ENCODE measurements at regions not wholly inside any gene's neighbourhood (a gene's known extent, or its start where the extent isn't known, plus 50 kb on each side); places are given as distances from the start of the nearest gene placed in this dataset.
"Not testable (repeated sequence)": the region's sequence is repeated elsewhere in the genome, so short reads cannot be mapped to it uniquely, and the experiment has no call there.

- not testable (repeated sequence) for DNase-seq (ENCODE audit: low read depth, low spot score)
Measured at GRCh38 chrX:141520750-141521149, 63.8 kb downstream of the SPANXA1 start.

GRCh38 chrX:141475788-141476187, 108.8 kb downstream of the SPANXA1 start:
- not testable (repeated sequence) for DNase-seq (ENCODE audit: low read depth, low spot score)

DNA sequence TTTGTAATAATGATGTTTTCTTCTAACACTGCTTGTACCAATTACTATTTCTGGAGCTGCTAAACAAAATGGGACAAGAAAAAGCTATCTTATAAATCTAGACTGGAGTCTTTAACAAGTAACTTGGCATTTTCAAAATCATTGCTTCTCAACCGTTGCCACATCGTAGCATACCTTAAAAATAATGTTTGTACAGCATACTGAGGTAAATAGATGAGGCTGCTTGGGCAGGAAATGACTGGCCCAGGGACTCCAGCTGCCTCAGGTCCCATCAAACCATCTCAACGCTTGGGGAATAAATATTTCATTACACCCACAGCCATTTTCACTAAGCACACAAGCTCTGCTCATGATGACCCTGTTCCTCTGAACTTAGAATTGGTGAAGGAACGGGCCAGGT, 115.1 kb downstream of the SPANXA1 start:
- no peak for DNase-seq (ENCODE audit: low read depth, low spot score)

GRCh38 chrX:141468940-141469339, 115.6 kb downstream of the SPANXA1 start:
- no peak for DNase-seq (ENCODE audit: low read depth, low spot score)

DNA sequence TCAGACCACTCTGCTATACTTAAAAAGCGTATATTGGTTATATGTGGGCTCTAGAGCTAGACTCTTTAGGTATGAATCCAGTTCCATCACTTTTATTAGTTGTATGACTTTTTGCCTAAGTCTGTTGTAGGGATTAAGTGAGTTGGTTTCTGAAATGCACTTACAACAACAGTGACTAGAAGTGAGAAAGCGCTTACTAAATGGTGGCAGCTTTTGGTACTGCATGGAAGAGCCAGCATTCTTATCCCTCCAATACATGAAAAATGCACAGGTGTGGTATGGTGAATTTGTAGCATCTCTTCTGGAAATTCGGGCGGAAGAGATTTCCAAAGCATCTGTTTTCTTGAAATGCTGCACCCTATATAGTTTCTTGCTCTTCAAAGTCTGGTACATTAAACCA, 117.1 kb downstream of the SPANXA1 start:
- peak; percentile 4 for DNase-seq (ENCODE audit: low read depth, low spot score)

DNA sequence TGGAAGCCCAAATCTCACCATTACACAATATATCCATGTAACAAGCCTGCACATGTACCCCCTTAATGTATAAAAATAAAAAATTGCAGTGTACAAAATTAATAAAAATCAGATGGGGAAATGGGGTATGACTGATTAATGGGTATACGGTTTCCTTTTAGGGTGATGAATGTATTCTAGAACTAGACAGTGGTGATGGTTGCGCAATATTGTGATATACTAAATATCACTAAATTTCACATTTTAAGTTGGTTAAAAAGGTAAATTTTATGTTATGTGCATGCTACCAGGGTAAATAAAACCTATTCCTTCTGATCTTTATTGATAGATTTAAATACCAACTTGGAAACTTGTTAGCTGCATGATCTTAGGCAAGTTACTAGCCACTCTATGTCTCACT, 129.4 kb downstream of the SPANXA1 start:
- DNase-seq (ENCODE audit: low read depth, low spot score): no peak

- no peak for DNase-seq (ENCODE audit: low read depth, low spot score)
Measured at GRCh38 chrX:141443922-141444321, 140.6 kb downstream of the SPANXA1 start.

DNA sequence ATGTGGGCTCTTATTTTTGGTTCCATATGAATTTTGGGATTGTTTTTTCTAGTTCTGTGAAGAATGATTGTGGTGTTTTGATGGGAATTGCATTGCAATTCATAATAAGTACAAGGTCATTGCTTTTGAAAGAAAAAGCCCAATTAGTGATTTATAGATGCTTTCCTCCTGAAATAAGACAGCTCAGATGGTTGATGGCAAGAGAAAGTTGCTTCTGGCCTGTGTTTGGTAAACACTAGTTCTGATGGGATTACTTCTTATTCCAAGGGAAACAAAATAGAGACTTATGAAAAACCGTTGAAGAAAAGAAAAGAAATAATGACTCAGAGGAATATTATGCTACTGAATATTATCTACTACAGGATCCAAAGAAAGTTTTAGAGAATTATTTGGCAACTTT, 144.9 kb downstream of the SPANXA1 start:
- DNase-seq (ENCODE audit: low read depth, low spot score): no peak

- no peak for DNase-seq (ENCODE audit: low read depth, low spot score)
Measured at GRCh38 chrX:141415889-141416288, 168.6 kb downstream of the SPANXA1 start.

GRCh38 chrX:141405853-141406492, 163.7 kb upstream of the SPANXC start:
- no peak for DNase-seq (ENCODE audit: low read depth, low spot score)

DNA sequence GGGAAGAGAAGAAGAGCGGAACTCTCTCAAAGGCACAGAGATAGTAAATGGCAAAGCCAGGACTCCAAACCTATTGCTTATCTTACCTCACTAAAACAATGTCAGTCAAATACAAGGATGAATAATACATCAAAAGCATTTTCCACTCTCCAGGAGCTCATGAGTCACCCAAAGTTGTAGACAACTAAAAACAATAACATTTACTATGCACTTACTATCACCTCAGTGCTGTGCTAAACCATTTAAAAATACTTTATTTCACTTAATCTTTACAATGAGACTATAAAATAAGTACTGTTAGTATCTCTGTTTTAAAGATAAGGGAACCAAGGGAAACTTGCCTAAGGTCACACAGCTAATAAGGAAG, 163.2 kb upstream of the SPANXC start:
- no peak for DNase-seq (ENCODE audit: low read depth, low spot score)

- no peak for DNase-seq (ENCODE audit: low read depth, low spot score)
Measured at GRCh38 chrX:141402897-141403610, 160.7 kb upstream of the SPANXC start.

- no peak for DNase-seq (ENCODE audit: low read depth, low spot score)
Measured at GRCh38 chrX:141396536-141396935, 154.2 kb upstream of the SPANXC start.

GRCh38 chrX:141375011-141375760, 132.9 kb upstream of the SPANXC start:
- DNase-seq (ENCODE audit: low read depth, low spot score): no peak

DNA sequence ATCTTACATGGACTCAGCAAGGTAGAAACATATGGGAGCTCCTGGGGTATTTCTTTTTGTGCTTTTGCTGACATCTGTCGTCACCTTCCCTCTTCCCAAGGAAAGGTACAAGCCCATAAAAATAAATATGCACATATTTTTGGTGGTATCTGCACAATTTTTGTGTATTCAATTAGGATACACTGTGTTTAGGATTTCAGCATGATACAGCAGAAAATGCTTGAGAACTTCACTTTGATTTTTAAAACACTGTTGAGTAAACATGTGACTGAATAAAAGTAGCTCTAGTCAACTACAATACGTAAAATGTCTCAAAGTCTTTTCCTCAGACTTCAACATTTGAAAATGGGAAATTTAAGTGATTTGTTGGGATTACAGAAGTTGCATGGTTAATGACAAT, 99.4 kb upstream of the SPANXC start:
- DNase-seq (ENCODE audit: low read depth, low spot score): no peak

GRCh38 chrX:141341341-141341740, 99.0 kb upstream of the SPANXC start:
- no peak for DNase-seq (ENCODE audit: low read depth, low spot score)

DNA sequence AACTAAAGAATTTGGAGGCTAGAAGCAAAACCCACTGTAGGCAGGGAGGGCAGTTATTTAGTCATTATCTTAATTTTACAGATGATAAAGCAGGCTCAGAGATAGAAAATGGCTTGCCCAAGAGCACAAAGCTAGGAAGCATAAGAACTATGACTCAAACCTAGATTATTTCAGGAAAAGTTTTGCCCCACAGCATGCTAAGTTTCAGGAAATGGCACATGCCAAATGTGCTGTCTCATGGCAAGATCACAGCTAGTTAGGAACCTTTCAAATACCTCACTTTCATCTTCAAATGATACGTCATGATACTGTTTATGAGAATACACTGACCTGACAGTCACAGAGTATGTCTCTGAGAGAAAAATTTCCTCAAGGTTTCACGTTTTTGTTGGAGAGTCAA, 78.5 kb upstream of the SPANXC start:
- no peak for DNase-seq (ENCODE audit: low read depth, low spot score)

DNA sequence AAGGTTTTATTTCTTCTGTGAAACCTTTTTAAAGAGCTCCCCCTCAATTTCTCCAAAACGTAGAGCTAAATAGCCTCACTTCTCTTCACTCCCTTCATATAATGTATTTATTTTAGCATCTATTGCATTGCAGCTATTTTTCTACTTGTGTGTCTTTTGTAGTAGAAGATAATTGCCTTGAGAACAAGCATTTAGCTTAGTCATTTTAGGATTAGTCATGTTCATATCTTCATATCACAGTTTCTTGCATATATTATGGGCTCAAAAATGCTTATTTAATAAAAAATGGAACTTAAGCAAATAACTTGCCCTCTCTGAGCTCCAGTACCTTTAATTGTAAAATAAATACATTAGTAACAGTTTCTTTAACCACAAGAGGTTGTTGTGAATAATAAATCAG, 72.1 kb upstream of the SPANXC start:
- DNase-seq (ENCODE audit: low read depth, low spot score): no peak

DNA sequence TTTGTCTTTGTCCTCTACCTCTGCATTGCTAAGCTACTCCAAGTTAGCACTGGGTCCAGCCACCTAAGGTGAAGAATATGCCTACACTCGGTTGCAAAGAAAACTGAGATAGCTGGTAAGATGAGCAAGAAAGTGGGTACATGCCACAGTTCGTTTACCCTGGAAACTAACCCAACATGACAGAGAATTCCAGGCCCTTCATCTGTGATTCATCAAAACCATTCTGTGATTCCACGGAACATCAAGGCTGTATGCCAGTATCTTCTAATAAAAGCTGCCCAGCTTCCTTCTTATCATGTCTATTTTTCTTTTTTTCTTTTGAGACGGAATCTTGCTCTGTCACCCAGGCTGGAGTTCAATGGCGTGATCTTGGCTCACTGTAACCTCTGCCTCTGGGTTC, 58.7 kb upstream of the SPANXC start:
- no peak for DNase-seq (ENCODE audit: low read depth, low spot score)
